Suprapubic skin (tissue), 4 donors: ENCODE measurements at regions not wholly inside any gene's neighbourhood (a gene's known extent, or its start where the extent isn't known, plus 50 kb on each side); places are given as distances from the start of the nearest gene placed in this dataset.

ENCODE experiments used
- DNase-seq, 2 donors: peaks; one replicate each; pipeline ENCODE4 v3.0.0-alpha.2; 2019; ENCODE audit warnings: low spot score in 2 of 2
- H3K27ac ChIP-seq: fragments of 200-600 bp; sonication (generic); one replicate; pipeline ENCODE4 v1.5.1; 2019
- H3K27me3 ChIP-seq: fragments of 200-600 bp; sonication (generic); one replicate; pipeline ENCODE4 v1.5.1; 2019
- H3K36me3 ChIP-seq: fragments of 200-600 bp; sonication (generic); one replicate; pipeline ENCODE4 v1.5.1; 2019
- H3K4me1 ChIP-seq: fragments of 200-600 bp; sonication (generic); one replicate; pipeline ENCODE4 v1.5.1; 2019
- H3K4me3 ChIP-seq: fragments of 200-600 bp; sonication (generic); one replicate; pipeline ENCODE4 v1.5.1; 2019; ENCODE audit warnings: mild to moderate bottlenecking
- H3K9me3 ChIP-seq: fragments of 200-600 bp; sonication (generic); one replicate; pipeline ENCODE4 v1.5.1; 2019
- EP300 ChIP-seq: sonication (generic); formaldehyde crosslinking; IDR thresholded peaks from one replicate; pipeline ENCODE4 v1.6.1; 2017; ENCODE audit warnings: antibody characterized with exemption
- POLR2A ChIP-seq, 2 donors: fragments of 450-650 bp; IDR thresholded peaks; one replicate each; pipeline ENCODE4 v1.6.1; 2017; ENCODE audit warnings: antibody characterized with exemption in 2 of 2, mild to moderate bottlenecking in 2 of 2, moderate library complexity in 2 of 2
- POLR2AphosphoS5 ChIP-seq, 3 donors: sonication (generic); formaldehyde crosslinking; IDR thresholded peaks; one replicate each; pipeline ENCODE4 v1.6.1; 2017; ENCODE audit warnings: antibody characterized with exemption in 3 of 3
- WGBS: methylation state at CpG from one replicate; pipeline ENCODE4 v1.1.5; 2018; 5-methylcytosine and 5-hydroxymethylcytosine counted together
- TF ChIP-seq, protein P1 (sequence below), 2 donors: fragments of 200-600 bp in 1 of 2; fragments of 450-650 bp in 1 of 2; sonication (generic) in 1 of 2; IDR thresholded peaks; one replicate each; pipeline ENCODE4 v1.5.1; 2016 to 2019; ENCODE audit warnings: antibody characterized with exemption in 2 of 2, mild to moderate bottlenecking in 1 of 2, moderate library complexity in 1 of 2

DNA sequence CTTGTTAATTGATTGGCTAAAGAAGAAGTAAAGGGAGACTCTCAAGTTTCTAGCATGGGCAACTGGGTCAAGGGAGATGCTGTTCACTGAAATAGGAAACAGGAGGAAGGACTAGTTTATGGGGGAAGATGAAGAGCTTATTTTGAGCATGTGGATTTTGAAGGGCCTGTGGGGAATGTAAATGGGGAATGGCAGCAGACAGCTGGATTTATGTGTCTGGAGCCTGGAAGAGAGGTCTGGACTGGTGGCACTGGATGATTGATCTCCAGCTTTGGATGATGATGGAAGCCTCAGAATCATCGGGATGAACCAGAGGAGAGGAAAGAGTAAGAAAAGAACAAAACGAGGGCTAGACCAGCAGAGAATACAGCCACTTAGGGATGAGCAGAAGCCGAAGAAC is 54.9 kb upstream of the ENAH start:
- peaks cover 26% of the 10 kb centered on the region for H3K4me1 ChIP-seq
- TF ChIP-seq EP300 (no peak), POLR2AphosphoS5 (IDR thresholded peaks at IDR 0.05) (no peak), POLR2A (IDR thresholded peaks at IDR 0.05) (no peak)
- TF ChIP-seq, protein P1, sequence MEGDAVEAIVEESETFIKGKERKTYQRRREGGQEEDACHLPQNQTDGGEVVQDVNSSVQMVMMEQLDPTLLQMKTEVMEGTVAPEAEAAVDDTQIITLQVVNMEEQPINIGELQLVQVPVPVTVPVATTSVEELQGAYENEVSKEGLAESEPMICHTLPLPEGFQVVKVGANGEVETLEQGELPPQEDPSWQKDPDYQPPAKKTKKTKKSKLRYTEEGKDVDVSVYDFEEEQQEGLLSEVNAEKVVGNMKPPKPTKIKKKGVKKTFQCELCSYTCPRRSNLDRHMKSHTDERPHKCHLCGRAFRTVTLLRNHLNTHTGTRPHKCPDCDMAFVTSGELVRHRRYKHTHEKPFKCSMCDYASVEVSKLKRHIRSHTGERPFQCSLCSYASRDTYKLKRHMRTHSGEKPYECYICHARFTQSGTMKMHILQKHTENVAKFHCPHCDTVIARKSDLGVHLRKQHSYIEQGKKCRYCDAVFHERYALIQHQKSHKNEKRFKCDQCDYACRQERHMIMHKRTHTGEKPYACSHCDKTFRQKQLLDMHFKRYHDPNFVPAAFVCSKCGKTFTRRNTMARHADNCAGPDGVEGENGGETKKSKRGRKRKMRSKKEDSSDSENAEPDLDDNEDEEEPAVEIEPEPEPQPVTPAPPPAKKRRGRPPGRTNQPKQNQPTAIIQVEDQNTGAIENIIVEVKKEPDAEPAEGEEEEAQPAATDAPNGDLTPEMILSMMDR (IDR thresholded peaks at IDR 0.05): no peak
- H3K36me3 ChIP-seq: no peaks in the 10 kb centered on the region
- H3K4me3 ChIP-seq: no peak overlapping the region
- WGBS: 75% methylated on average over 3 of the region's 3 CpGs
- H3K27ac ChIP-seq: no peak overlapping the region
- no peaks in the 10 kb centered on the region for H3K9me3 ChIP-seq
- no peaks in the 10 kb centered on the region for H3K27me3 ChIP-seq
- DNase-seq: no peak

DNA sequence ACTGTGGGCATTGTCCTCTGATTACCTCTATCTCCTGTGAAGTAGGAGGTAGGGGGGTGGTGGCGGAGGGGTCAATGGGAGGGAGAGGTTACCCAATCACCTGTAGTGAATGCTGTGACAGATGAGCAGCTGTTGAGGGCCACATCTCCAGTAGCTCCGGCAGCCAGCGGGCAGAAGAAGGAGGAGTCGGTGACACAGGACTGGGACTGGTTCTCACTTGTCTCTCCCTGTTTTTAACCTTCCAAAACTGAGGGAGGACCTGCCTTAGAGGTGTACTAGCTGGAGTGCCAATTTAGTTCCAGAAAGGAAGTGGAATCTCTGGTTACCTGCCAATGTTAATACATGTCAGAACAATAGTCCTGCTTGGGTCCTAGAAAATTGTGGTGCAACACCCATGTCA is 56.2 kb upstream of the ENAH start:
- no peaks in the 10 kb centered on the region for H3K9me3 ChIP-seq
- 68% methylated on average over 4 of the region's 4 CpGs for WGBS
- TF ChIP-seq POLR2A (IDR thresholded peaks at IDR 0.05): no peak
- no peak for TF ChIP-seq EP300
- TF ChIP-seq POLR2AphosphoS5 (IDR thresholded peaks at IDR 0.05): no peak
- TF ChIP-seq, protein P1 (IDR thresholded peaks at IDR 0.05): no peak
- no peak overlapping the region for H3K27ac ChIP-seq
- no peak overlapping the region for H3K4me3 ChIP-seq
- H3K27me3 ChIP-seq: no peaks in the 10 kb centered on the region
- DNase-seq: no peak
- no peaks in the 10 kb centered on the region for H3K36me3 ChIP-seq
- H3K4me1 ChIP-seq: peaks cover 26% of the 10 kb centered on the region

DNA sequence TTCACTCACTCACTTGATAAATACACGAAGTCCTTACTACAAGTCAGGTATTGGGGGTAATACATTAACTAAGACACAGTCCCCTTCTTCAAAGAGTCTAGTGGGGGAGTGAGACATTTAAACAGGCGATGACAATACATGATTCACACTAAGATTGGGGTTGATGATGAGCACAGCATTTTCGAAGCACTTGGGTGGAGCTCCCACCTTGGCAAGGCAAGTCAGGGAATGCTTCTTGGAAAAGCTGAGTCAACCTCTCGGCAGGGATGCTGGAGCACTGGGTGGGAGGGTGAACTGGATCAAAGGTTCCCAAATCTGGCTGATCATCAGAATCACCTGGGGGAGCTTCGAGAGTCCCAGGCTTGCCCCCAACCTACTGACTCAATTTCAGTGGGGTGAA is 57.9 kb upstream of the ENAH start:
- no peaks in the 10 kb centered on the region for H3K9me3 ChIP-seq
- peaks cover 26% of the 10 kb centered on the region for H3K4me1 ChIP-seq
- no peaks in the 10 kb centered on the region for H3K36me3 ChIP-seq
- WGBS: 38% methylated on average over 5 of the region's 5 CpGs
- no peaks in the 10 kb centered on the region for H3K27me3 ChIP-seq
- peak overlapping the region; percentile 45 for H3K27ac ChIP-seq
- TF ChIP-seq POLR2AphosphoS5 (IDR thresholded peaks at IDR 0.05): peak in 1 of 3 donors; percentile 59
- TF ChIP-seq POLR2A (IDR thresholded peaks at IDR 0.05): no peak
- no peak for DNase-seq
- no peak overlapping the region for H3K4me3 ChIP-seq

DNA sequence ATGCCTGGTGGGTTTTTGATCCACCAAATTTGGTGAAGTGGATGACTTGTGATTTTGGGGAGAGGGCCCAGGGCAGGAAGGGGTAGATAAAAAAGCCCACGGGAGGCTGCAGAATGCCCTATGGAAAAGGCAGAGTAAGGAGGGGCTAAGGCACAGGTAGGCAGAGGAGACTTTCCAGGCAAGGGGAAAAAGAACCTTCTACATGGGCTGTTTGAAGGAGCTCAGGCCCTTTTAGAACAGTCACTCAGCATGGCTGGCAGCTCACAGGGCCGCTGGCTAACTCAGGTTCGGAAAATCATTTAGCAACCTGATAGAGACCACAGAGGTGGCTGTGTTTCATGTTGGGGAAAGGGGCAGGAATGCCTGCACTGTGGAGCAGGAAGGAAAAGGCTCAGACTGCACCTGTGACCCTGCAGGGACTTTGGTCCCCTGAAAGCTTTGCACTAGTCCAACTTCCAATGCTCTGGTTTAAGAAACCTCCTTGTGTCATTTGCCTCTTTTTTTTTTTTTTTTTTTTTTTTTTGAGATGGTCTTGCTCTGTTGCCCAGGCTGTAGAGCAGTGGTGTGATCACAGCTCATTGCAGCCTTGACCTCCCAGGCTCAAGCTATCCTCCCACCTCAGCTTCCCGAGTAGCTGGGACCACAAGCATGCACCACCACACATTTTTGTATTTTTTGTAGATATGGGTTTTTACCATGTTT is 58.5 kb upstream of the ENAH start:
- H3K27ac ChIP-seq: peak overlapping the region; percentile 45
- no peak overlapping the region for H3K4me3 ChIP-seq
- H3K4me1 ChIP-seq: peaks cover 26% of the 10 kb centered on the region
- no peak for DNase-seq
- H3K27me3 ChIP-seq: no peaks in the 10 kb centered on the region
- no peaks in the 10 kb centered on the region for H3K9me3 ChIP-seq
- no peaks in the 10 kb centered on the region for H3K36me3 ChIP-seq
- TF ChIP-seq EP300 (no peak), POLR2AphosphoS5 (IDR thresholded peaks at IDR 0.05) (no peak), POLR2A (IDR thresholded peaks at IDR 0.05) (no peak)
- TF ChIP-seq, protein P1 (IDR thresholded peaks at IDR 0.05): no peak
- 53% methylated on average over 4 of the region's 4 CpGs for WGBS

DNA sequence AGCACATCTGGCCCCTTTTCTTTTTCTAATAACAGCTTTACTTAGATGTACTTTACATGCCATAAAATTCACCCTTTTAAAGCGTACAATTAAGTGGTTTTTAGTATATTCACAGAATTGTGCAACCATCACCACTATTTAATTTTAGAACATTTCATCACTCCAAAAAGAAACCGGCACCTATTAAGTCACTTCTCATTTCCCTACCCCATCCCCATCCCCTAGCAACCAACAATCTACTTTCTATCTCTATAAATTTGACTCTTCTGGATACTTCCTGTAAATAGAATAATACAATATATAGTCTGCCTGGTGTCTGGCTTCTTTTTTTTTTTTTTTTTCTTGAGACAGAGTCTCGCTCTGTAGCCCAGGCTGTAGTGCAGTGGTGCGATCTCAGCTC is 59.5 kb upstream of the ENAH start:
- WGBS: 76% methylated on average over 4 of the region's 4 CpGs
- DNase-seq: no peak
- Histone ChIP-seq H3K4me1 (peaks cover 26% of the 10 kb centered on the region), H3K9me3 (no peaks in the 10 kb centered on the region), H3K4me3 (no peak overlapping the region), H3K27me3 (no peaks in the 10 kb centered on the region), H3K36me3 (no peaks in the 10 kb centered on the region), H3K27ac (no peak overlapping the region)
- TF ChIP-seq POLR2A (IDR thresholded peaks at IDR 0.05) (no peak), EP300 (no peak), POLR2AphosphoS5 (IDR thresholded peaks at IDR 0.05) (no peak)
- TF ChIP-seq, protein P1 (IDR thresholded peaks at IDR 0.05): no peak

DNA sequence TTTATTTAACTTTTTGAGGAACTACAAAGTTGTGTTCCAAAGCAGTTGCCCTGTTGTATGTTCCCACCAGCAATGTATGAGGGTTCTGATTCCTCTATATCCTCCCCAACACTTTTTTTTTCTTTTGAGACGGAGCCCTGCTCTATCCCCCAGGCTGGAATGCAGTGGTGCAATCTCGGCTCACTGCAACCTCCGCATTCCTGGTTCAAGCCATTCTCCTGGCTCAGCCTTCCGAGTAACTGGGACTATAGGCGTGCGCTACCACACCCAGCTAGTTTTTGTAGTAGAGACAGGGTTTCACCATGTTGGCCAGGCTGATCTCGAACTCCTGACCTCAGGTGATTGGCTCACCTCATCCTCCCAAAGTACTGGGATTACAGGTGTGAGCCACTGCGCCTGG is 60.4 kb upstream of the ENAH start:
- Histone ChIP-seq H3K9me3 (no peaks in the 10 kb centered on the region), H3K4me1 (peaks cover 26% of the 10 kb centered on the region), H3K27ac (no peak overlapping the region), H3K27me3 (no peaks in the 10 kb centered on the region), H3K36me3 (no peaks in the 10 kb centered on the region), H3K4me3 (no peak overlapping the region)
- TF ChIP-seq, protein P1 (IDR thresholded peaks at IDR 0.05): no peak
- TF ChIP-seq POLR2AphosphoS5 (IDR thresholded peaks at IDR 0.05) (no peak), POLR2A (IDR thresholded peaks at IDR 0.05) (no peak), EP300 (no peak)
- 91% methylated on average over 8 of the region's 8 CpGs for WGBS
- no peak for DNase-seq
